ENCODE measurements at regions not wholly inside any gene's neighbourhood (a gene's known extent, or its start where the extent isn't known, plus 50 kb on each side); places are given as distances from the start of the nearest gene placed in this dataset.

- TF ChIP-seq, protein P1, sequence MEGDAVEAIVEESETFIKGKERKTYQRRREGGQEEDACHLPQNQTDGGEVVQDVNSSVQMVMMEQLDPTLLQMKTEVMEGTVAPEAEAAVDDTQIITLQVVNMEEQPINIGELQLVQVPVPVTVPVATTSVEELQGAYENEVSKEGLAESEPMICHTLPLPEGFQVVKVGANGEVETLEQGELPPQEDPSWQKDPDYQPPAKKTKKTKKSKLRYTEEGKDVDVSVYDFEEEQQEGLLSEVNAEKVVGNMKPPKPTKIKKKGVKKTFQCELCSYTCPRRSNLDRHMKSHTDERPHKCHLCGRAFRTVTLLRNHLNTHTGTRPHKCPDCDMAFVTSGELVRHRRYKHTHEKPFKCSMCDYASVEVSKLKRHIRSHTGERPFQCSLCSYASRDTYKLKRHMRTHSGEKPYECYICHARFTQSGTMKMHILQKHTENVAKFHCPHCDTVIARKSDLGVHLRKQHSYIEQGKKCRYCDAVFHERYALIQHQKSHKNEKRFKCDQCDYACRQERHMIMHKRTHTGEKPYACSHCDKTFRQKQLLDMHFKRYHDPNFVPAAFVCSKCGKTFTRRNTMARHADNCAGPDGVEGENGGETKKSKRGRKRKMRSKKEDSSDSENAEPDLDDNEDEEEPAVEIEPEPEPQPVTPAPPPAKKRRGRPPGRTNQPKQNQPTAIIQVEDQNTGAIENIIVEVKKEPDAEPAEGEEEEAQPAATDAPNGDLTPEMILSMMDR (conservative IDR thresholded peaks at IDR 0.05; ENCODE audit: low read length), result no peak
- no peak for TF ChIP-seq EZH2phosphoT487 (IDR thresholded peaks at IDR 0.05; ENCODE audit: borderline replicate concordance, low read depth, low read length)
These were observed 63.5 kb upstream of the MAOA start for GRCh38 chrX:43592597-43592996.
